GM12865 (cell line): ENCODE measurements at regions not wholly inside any gene's neighbourhood (a gene's known extent, or its start where the extent isn't known, plus 50 kb on each side); places are given as distances from the start of the nearest gene placed in this dataset.

Source experiments
- DNase-seq: peaks from one replicate; pipeline ENCODE4 v3.0.0; 2010; ENCODE audit warnings: low read depth
- H3K4me3 ChIP-seq: 2 replicates; pipeline ENCODE4 v1.5.1; 2011; ENCODE audit warnings: mild to moderate bottlenecking, low read depth, low read length, control low read depth
- TF ChIP-seq, protein P1 (sequence below): IDR thresholded peaks from 2 replicates; pipeline ENCODE4 v1.5.1; 2011; ENCODE audit warnings: low read length, control low read depth, low read depth, inconsistent platforms; ENCODE audit not compliant: insufficient read depth; ENCODE audit errors: missing control alignments

DNA sequence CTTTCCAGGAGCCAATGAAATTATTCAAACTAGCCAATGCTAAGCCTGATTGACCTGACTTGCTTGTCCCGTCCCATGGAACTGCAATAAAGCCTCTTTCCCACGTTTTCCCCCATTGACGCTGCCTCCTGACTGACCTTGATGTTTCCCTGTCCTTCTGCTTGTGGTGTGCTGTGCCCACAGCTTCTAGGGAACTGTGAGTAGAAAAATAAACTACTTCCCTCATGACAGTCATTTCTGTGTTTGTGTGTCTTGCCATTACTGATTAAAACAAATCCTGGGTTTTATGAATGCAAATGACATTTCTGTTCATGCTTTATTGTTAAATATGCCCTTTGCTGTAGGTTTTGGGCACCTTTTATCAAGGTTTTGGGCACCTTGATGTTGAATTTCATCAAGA, 91.3 kb upstream of the ABI1 start:
- no peak overlapping the region for H3K4me3 ChIP-seq
- TF ChIP-seq, protein P1, sequence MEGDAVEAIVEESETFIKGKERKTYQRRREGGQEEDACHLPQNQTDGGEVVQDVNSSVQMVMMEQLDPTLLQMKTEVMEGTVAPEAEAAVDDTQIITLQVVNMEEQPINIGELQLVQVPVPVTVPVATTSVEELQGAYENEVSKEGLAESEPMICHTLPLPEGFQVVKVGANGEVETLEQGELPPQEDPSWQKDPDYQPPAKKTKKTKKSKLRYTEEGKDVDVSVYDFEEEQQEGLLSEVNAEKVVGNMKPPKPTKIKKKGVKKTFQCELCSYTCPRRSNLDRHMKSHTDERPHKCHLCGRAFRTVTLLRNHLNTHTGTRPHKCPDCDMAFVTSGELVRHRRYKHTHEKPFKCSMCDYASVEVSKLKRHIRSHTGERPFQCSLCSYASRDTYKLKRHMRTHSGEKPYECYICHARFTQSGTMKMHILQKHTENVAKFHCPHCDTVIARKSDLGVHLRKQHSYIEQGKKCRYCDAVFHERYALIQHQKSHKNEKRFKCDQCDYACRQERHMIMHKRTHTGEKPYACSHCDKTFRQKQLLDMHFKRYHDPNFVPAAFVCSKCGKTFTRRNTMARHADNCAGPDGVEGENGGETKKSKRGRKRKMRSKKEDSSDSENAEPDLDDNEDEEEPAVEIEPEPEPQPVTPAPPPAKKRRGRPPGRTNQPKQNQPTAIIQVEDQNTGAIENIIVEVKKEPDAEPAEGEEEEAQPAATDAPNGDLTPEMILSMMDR = no peak
- no peak for DNase-seq

DNA sequence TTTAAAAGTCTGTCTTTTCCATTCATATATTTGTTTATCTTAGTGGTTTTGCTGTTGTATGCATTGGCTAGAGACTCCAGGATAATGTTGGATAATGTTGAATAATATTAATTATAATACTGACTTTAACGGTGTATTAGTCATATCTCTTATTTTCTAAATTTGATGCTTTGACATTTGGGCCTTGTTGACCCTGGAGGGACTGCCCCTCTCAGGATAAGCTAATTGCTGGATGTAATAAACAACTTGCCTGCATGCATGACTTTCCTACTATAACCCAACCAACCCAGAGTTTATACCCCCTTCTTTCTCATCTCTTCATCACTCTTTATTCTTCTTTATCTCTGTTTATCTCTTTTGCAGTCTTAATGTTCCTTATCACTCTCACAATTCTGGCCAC, 90.9 kb upstream of the ABI1 start:
- DNase-seq = no peak
- TF ChIP-seq, protein P1 = no peak

GRCh38 chr10:26950934-26951333, 90.2 kb upstream of the ABI1 start:
- DNase-seq = peak; percentile 29
- no peak overlapping the region for H3K4me3 ChIP-seq
- TF ChIP-seq, protein P1 = no peak

More for the DNA sequence above, 90.9 kb upstream of the ABI1 start:
- H3K4me3 ChIP-seq = no peak overlapping the region

DNA sequence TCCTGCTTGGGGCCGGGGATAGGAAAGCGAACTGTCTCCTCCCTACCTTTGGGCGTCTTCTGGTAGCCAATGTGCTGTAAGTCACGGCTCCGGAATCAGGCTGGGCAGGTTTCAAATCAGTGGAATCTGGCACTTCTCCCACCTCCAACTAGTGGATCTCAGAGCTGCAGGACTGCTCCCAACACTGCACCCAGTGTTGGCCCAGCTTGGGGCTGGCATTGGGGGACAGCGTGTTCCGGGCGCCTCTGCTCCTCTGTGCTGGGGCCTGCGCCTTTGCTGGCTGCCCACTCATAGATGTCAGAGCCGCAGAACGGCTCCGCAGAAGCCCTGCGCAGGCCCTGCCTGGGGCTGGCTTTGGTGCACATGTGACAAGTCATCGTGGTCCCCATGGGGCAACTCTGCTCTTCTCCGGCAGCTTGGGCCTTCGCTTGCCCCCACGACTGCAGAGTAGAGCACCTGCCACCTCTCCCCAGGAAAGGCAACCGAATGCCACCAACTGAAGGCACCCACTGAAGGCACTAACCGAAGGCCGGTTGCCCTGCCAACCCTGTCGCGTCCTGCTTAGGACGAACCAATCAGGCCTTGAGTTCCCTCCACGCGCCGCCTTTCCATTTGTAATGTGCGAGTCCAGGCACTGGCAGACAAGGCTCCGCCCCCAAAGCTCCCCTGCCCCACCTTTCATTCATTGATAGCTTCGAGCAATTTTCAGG, 85.5 kb upstream of the ABI1 start:
- TF ChIP-seq, protein P1 = no peak
- no peak overlapping the region for H3K4me3 ChIP-seq
- DNase-seq = no peak

GRCh38 chr10:26944261-26944882, 83.6 kb upstream of the ABI1 start:
- TF ChIP-seq, protein P1 = no peak
- H3K4me3 ChIP-seq = no peak overlapping the region
- DNase-seq = no peak

- TF ChIP-seq, protein P1 = no peak
- no peak for DNase-seq
- no peak overlapping the region for H3K4me3 ChIP-seq
Observed at GRCh38 chr10:26939962-26940354, 79.2 kb upstream of the ABI1 start.
